OCI-LY3 (cell line): ENCODE measurements at regions not wholly inside any gene's neighbourhood (a gene's known extent, or its start where the extent isn't known, plus 50 kb on each side); places are given as distances from the start of the nearest gene placed in this dataset.

ENCODE experiments used
- H2AFZ ChIP-seq: fragments of 200-600, 300-600 bp; shearing (Covaris generic); 2 replicates; pipeline ENCODE4 v1.6.0; 2014; ENCODE audit warnings: antibody characterized with exemption, low read depth, low read length
- H3K27ac ChIP-seq: fragments of 200-600, 300-600 bp; sonication (generic); 2 replicates; pipeline ENCODE4 v1.5.1; 2014; ENCODE audit warnings: mild to moderate bottlenecking, low read length, moderate library complexity, mixed read lengths
- H3K27me3 ChIP-seq: fragments of 200-600, 300-600 bp; sonication (generic); 2 replicates; pipeline ENCODE4 v1.6.1; 2014; ENCODE audit warnings: low read depth, low read length, mixed read lengths
- H3K36me3 ChIP-seq: fragments of 200-600, 300-600 bp; sonication (generic); replicated peaks from 2 replicates; pipeline ENCODE3; 2014; ENCODE audit warnings: low read depth, low read length, mixed read lengths
- H3K4me1 ChIP-seq: fragments of 300-600, 200-600 bp; sonication (generic); 2 replicates; pipeline ENCODE4 v1.6.1; 2014; ENCODE audit warnings: low read length, mixed read lengths
- H3K4me2 ChIP-seq: fragments of 200-600, 300-600 bp; sonication (generic); 2 replicates; pipeline ENCODE4 v1.6.1; 2014; ENCODE audit warnings: low read length, mixed read lengths
- H3K4me3 ChIP-seq: fragments of 300-600, 200-600 bp; sonication (generic); 2 replicates; pipeline ENCODE4 v1.5.1; 2014; ENCODE audit warnings: antibody characterized with exemption, mild to moderate bottlenecking, low read length, moderate library complexity
- H3K79me2 ChIP-seq: fragments of 300-600, 200-600 bp; shearing (Covaris generic); 2 replicates; pipeline ENCODE4 v1.6.1; 2014; ENCODE audit warnings: mild to moderate bottlenecking, low read length, mixed read lengths
- H3K9ac ChIP-seq: fragments of 300-600, 200-600 bp; shearing (Covaris generic); 2 replicates; pipeline ENCODE4 v1.6.0; 2014; ENCODE audit warnings: mild to moderate bottlenecking, low read length, moderate library complexity
- H3K9me3 ChIP-seq: fragments of 200-600, 300-600 bp; shearing (Covaris generic); 2 replicates; pipeline ENCODE4 v1.6.1; 2014; ENCODE audit warnings: low read length, mixed read lengths; ENCODE audit not compliant: insufficient read depth
- H4K20me1 ChIP-seq: fragments of 200-600, 300-600 bp; sonication (generic); 2 replicates; pipeline ENCODE4 v1.6.1; 2016; ENCODE audit warnings: low read length, mixed read lengths; ENCODE audit not compliant: insufficient read depth
- CTCF ChIP-seq: fragments of 200-600, 300-600 bp; sonication (generic); IDR thresholded peaks from 2 replicates; pipeline ENCODE4 v1.5.1; 2014; ENCODE audit warnings: antibody characterized with exemption, low read length, low read depth
- EZH2phosphoT487 ChIP-seq: fragments of 200-600 bp; shearing (Covaris generic); IDR thresholded peaks from 2 replicates; pipeline ENCODE4 v1.6.1; 2018; ENCODE audit warnings: antibody characterized with exemption, mixed run types, low read depth

GRCh38 chr1:224801844-224802490, 127.5 kb upstream of the DNAH14 start:
- H3K9me3 ChIP-seq, result no peaks in the 10 kb centered on the region
- H3K27me3 ChIP-seq, result no peaks in the 10 kb centered on the region
- H2AFZ ChIP-seq, result no peak overlapping the region
- no peak overlapping the region for H3K27ac ChIP-seq
- no peaks in the 10 kb centered on the region for H3K79me2 ChIP-seq
- no peaks in the 10 kb centered on the region for H4K20me1 ChIP-seq
- no peak for TF ChIP-seq CTCF
- no peak for TF ChIP-seq EZH2phosphoT487
- no peak overlapping the region for H3K4me3 ChIP-seq
- H3K4me1 ChIP-seq, result peaks cover 5% of the 10 kb centered on the region; the same call in 1 of the 2 replicates
- H3K9ac ChIP-seq, result no peak overlapping the region
- no peaks in the 10 kb centered on the region for H3K36me3 ChIP-seq
- no peak overlapping the region for H3K4me2 ChIP-seq

GRCh38 chr1:224802617-224803016, 126.9 kb upstream of the DNAH14 start:
- no peak overlapping the region for H2AFZ ChIP-seq
- H3K27me3 ChIP-seq, result no peaks in the 10 kb centered on the region
- no peaks in the 10 kb centered on the region for H4K20me1 ChIP-seq
- no peak overlapping the region for H3K4me3 ChIP-seq
- no peak overlapping the region for H3K9ac ChIP-seq
- H3K4me1 ChIP-seq, result peaks cover 5% of the 10 kb centered on the region; the same call in 1 of the 2 replicates
- H3K79me2 ChIP-seq, result no peaks in the 10 kb centered on the region
- no peaks in the 10 kb centered on the region for H3K36me3 ChIP-seq
- TF ChIP-seq EZH2phosphoT487 (no peak), CTCF (no peak)
- no peaks in the 10 kb centered on the region for H3K9me3 ChIP-seq
- no peak overlapping the region for H3K4me2 ChIP-seq
- no peak overlapping the region for H3K27ac ChIP-seq

GRCh38 chr1:224804220-224804619, 125.3 kb upstream of the DNAH14 start:
- Histone ChIP-seq H3K36me3 (no peaks in the 10 kb centered on the region), H3K9me3 (no peaks in the 10 kb centered on the region), H3K27me3 (no peaks in the 10 kb centered on the region), H3K4me2 (no peak overlapping the region), H3K9ac (no peak overlapping the region), H3K4me3 (no peak overlapping the region), H3K27ac (no peak overlapping the region), H3K4me1 (peaks cover 5% of the 10 kb centered on the region; the same call in 1 of the 2 replicates), H3K79me2 (no peaks in the 10 kb centered on the region), H4K20me1 (no peaks in the 10 kb centered on the region), H2AFZ (no peak overlapping the region)
- TF ChIP-seq CTCF (no peak), EZH2phosphoT487 (no peak)

- TF ChIP-seq CTCF (no peak), EZH2phosphoT487 (no peak)
- no peaks in the 10 kb centered on the region for H3K79me2 ChIP-seq
- no peak overlapping the region for H2AFZ ChIP-seq
- peaks cover 5% of the 10 kb centered on the region; the same call in 1 of the 2 replicates for H3K4me1 ChIP-seq
- H3K4me2 ChIP-seq, result no peak overlapping the region
- H3K4me3 ChIP-seq, result no peak overlapping the region
- no peak overlapping the region for H3K9ac ChIP-seq
- no peaks in the 10 kb centered on the region for H3K27me3 ChIP-seq
- no peaks in the 10 kb centered on the region; the same call in 1 of the 2 replicates for H3K9me3 ChIP-seq
- H4K20me1 ChIP-seq, result no peaks in the 10 kb centered on the region
- no peak overlapping the region for H3K27ac ChIP-seq
- H3K36me3 ChIP-seq, result no peaks in the 10 kb centered on the region
Observed at GRCh38 chr1:224805889-224806288, 123.6 kb upstream of the DNAH14 start.
